B cell (primary cell): ENCODE measurements at regions not wholly inside any gene's neighbourhood (a gene's known extent, or its start where the extent isn't known, plus 50 kb on each side); places are given as distances from the start of the nearest gene placed in this dataset.

Experiments used
- EZH2 ChIP-seq: IDR thresholded peaks from 2 replicates; pipeline ENCODE4 v1.6.1; 2012; ENCODE audit warnings: borderline replicate concordance, low read depth, mild to moderate bottlenecking, moderate library complexity, low read length; ENCODE audit not compliant: insufficient read depth, poor library complexity, severe bottlenecking
- TF ChIP-seq, protein P1 (sequence below): fragments of 200-600 bp; IDR thresholded peaks from one replicate; pipeline ENCODE4 v1.8.0; 2022; ENCODE audit warnings: antibody characterized with exemption, mild to moderate bottlenecking

DNA sequence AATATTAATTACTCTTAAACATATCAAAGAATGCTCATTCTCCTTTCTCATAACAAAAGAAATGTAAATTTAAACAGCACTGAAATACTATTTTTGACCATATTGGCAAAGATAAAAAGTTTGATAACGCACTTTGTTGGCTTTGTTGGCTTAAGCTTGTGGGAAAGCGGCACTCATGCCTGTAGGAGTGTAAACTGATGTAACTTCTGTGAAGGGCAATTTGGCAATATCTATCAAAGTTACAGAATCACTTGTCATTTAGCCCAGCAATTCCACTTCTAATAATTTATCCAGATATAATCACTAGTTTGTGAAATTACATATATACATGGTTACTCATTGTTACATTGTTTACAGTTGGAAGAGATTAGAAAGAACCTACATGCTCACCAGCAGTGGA is 96.3 kb upstream of the FOXN2 start:
- TF ChIP-seq, protein P1, sequence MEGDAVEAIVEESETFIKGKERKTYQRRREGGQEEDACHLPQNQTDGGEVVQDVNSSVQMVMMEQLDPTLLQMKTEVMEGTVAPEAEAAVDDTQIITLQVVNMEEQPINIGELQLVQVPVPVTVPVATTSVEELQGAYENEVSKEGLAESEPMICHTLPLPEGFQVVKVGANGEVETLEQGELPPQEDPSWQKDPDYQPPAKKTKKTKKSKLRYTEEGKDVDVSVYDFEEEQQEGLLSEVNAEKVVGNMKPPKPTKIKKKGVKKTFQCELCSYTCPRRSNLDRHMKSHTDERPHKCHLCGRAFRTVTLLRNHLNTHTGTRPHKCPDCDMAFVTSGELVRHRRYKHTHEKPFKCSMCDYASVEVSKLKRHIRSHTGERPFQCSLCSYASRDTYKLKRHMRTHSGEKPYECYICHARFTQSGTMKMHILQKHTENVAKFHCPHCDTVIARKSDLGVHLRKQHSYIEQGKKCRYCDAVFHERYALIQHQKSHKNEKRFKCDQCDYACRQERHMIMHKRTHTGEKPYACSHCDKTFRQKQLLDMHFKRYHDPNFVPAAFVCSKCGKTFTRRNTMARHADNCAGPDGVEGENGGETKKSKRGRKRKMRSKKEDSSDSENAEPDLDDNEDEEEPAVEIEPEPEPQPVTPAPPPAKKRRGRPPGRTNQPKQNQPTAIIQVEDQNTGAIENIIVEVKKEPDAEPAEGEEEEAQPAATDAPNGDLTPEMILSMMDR: no peak
- no peak for TF ChIP-seq EZH2
